ENCODE measurements at regions not wholly inside any gene's neighbourhood (a gene's known extent, or its start where the extent isn't known, plus 50 kb on each side); places are given as distances from the start of the nearest gene placed in this dataset.

- DNase-seq (ENCODE audit: insufficient read length, low spot score): no peak
Measured at GRCh38 chr16:65224994-65225393, 103.1 kb upstream of the CDH11 start.

GRCh38 chr16:65224471-65224870 lies 102.6 kb upstream of the CDH11 start:
- FAIRE-seq: no peak
- no peak for DNase-seq (ENCODE audit: insufficient read length, low spot score)

More at GRCh38 chr16:65224994-65225393, 103.1 kb upstream of the CDH11 start:
- FAIRE-seq: no peak

GRCh38 chr16:65223335-65223734 lies 101.5 kb upstream of the CDH11 start:
- no peak for FAIRE-seq

GRCh38 chr16:65222536-65222935 lies 100.7 kb upstream of the CDH11 start:
- no peak for DNase-seq (ENCODE audit: insufficient read length, low spot score)
- no peak for FAIRE-seq

More at GRCh38 chr16:65223335-65223734, 101.5 kb upstream of the CDH11 start:
- no peak for DNase-seq (ENCODE audit: insufficient read length, low spot score)

- FAIRE-seq: no peak
- DNase-seq (ENCODE audit: insufficient read length, low spot score): no peak
Measured at GRCh38 chr16:65222049-65222448, 100.2 kb upstream of the CDH11 start.

GRCh38 chr16:65219786-65220185 lies 97.9 kb upstream of the CDH11 start:
- FAIRE-seq (no peak), DNase-seq (ENCODE audit: insufficient read length, low spot score) (no peak)

GRCh38 chr16:65218348-65218747 lies 96.5 kb upstream of the CDH11 start:
- DNase-seq (ENCODE audit: insufficient read length, low spot score): no peak

GRCh38 chr16:65213866-65214595 lies 92.2 kb upstream of the CDH11 start:
- FAIRE-seq (no peak), DNase-seq (ENCODE audit: insufficient read length, low spot score) (no peak)

More at GRCh38 chr16:65218348-65218747, 96.5 kb upstream of the CDH11 start:
- no peak for FAIRE-seq

- no peak for FAIRE-seq
- no peak for DNase-seq (ENCODE audit: insufficient read length, low spot score)
Measured at GRCh38 chr16:65212791-65213190, 90.9 kb upstream of the CDH11 start.

- no peak for FAIRE-seq
- no peak for DNase-seq (ENCODE audit: insufficient read length, low spot score)
Measured at GRCh38 chr16:65212240-65212639, 90.4 kb upstream of the CDH11 start.

GRCh38 chr16:65202461-65202860 lies 80.6 kb upstream of the CDH11 start:
- no peak for DNase-seq (ENCODE audit: insufficient read length, low spot score)
- no peak for FAIRE-seq

- FAIRE-seq: no peak
- DNase-seq (ENCODE audit: insufficient read length, low spot score): no peak
Measured at GRCh38 chr16:65201511-65201910, 79.6 kb upstream of the CDH11 start.

- no peak for FAIRE-seq
- no peak for DNase-seq (ENCODE audit: insufficient read length, low spot score)
Measured at GRCh38 chr16:65200857-65201256, 79.0 kb upstream of the CDH11 start.

GRCh38 chr16:65200156-65200773 lies 78.4 kb upstream of the CDH11 start:
- no peak for DNase-seq (ENCODE audit: insufficient read length, low spot score)

GRCh38 chr16:65196420-65197075 lies 74.7 kb upstream of the CDH11 start:
- FAIRE-seq (no peak), DNase-seq (ENCODE audit: insufficient read length, low spot score) (no peak)

More at GRCh38 chr16:65200156-65200773, 78.4 kb upstream of the CDH11 start:
- FAIRE-seq: no peak

GRCh38 chr16:65195998-65196397 lies 74.1 kb upstream of the CDH11 start:
- DNase-seq (ENCODE audit: insufficient read length, low spot score) (no peak), FAIRE-seq (no peak)

- FAIRE-seq (no peak), DNase-seq (ENCODE audit: insufficient read length, low spot score) (no peak)
Measured at GRCh38 chr16:65185241-65185778, 63.4 kb upstream of the CDH11 start.

- FAIRE-seq (no peak), DNase-seq (ENCODE audit: insufficient read length, low spot score) (no peak)
Measured at GRCh38 chr16:65181071-65181561, 59.3 kb upstream of the CDH11 start.

- FAIRE-seq (no peak), DNase-seq (ENCODE audit: insufficient read length, low spot score) (no peak)
Measured at GRCh38 chr16:65178151-65178550, 56.3 kb upstream of the CDH11 start.

- FAIRE-seq: no peak
- no peak for DNase-seq (ENCODE audit: insufficient read length, low spot score)
Measured at GRCh38 chr16:65176603-65177002, 54.7 kb upstream of the CDH11 start.

- DNase-seq (ENCODE audit: insufficient read length, low spot score): no peak
- FAIRE-seq: no peak
Measured at GRCh38 chr16:65172356-65172755, 50.5 kb upstream of the CDH11 start.

All from GM19239 (cell line).